IPS-15b (cell line): ENCODE measurements at regions not wholly inside any gene's neighbourhood (a gene's known extent, or its start where the extent isn't known, plus 50 kb on each side); places are given as distances from the start of the nearest gene placed in this dataset.
"Not testable (repeated sequence)": the region's sequence is repeated elsewhere in the genome, so short reads cannot be mapped to it uniquely, and the experiment has no call there.

Experiments
- H3K27me3 ChIP-seq: one replicate; pipeline ENCODE4 v1.6.1; 2013; ENCODE audit warnings: low read length; ENCODE audit not compliant: control insufficient read depth, insufficient read depth
- H3K36me3 ChIP-seq: one replicate; pipeline ENCODE4 v1.6.1; 2013; ENCODE audit warnings: low read length; ENCODE audit not compliant: control insufficient read depth, insufficient read depth
- H3K4me1 ChIP-seq: one replicate; pipeline ENCODE4 v1.6.1; 2013; ENCODE audit warnings: mild to moderate bottlenecking, low read length; ENCODE audit not compliant: control insufficient read depth, insufficient read depth
- H3K4me3 ChIP-seq: one replicate; pipeline ENCODE4 v1.5.1; 2013; ENCODE audit warnings: low read depth, low read length
- H3K9ac ChIP-seq: one replicate; pipeline ENCODE4 v1.6.1; 2013; ENCODE audit warnings: low read depth, mild to moderate bottlenecking, low read length
- H3K9me3 ChIP-seq: one replicate; pipeline ENCODE4 v1.6.1; 2013; ENCODE audit warnings: mild to moderate bottlenecking, low read length; ENCODE audit not compliant: control insufficient read depth, insufficient read depth

- no peak overlapping the region for H3K9ac ChIP-seq
- no peaks in the 10 kb centered on the region for H3K36me3 ChIP-seq
- H3K4me3 ChIP-seq: no peak overlapping the region
- H3K4me1 ChIP-seq: no peaks in the 10 kb centered on the region
- peaks cover 4% of the 10 kb centered on the region for H3K27me3 ChIP-seq
- H3K9me3 ChIP-seq: no peaks in the 10 kb centered on the region
Observed at GRCh38 chr7:91379991-91380390, 115.8 kb downstream of the FZD1 start.

- H3K4me3 ChIP-seq: no peak overlapping the region
- no peaks in the 10 kb centered on the region for H3K36me3 ChIP-seq
- no peak overlapping the region for H3K9ac ChIP-seq
- H3K9me3 ChIP-seq: no peaks in the 10 kb centered on the region
- H3K27me3 ChIP-seq: peaks cover 4% of the 10 kb centered on the region
- H3K4me1 ChIP-seq: no peaks in the 10 kb centered on the region
Observed at GRCh38 chr7:91383053-91383904, 119.0 kb downstream of the FZD1 start.

GRCh38 chr7:91383905-91384274 lies 119.7 kb downstream of the FZD1 start:
- H3K4me3 ChIP-seq: no peak overlapping the region
- no peaks in the 10 kb centered on the region for H3K9me3 ChIP-seq
- H3K4me1 ChIP-seq: no peaks in the 10 kb centered on the region
- no peak overlapping the region for H3K9ac ChIP-seq
- peaks cover 4% of the 10 kb centered on the region for H3K27me3 ChIP-seq
- no peaks in the 10 kb centered on the region for H3K36me3 ChIP-seq

- not testable (repeated sequence) for H3K4me1 ChIP-seq, H3K36me3 ChIP-seq, H3K9ac ChIP-seq, H3K9me3 ChIP-seq
- Histone ChIP-seq H3K27me3 (peaks cover 37% of the 10 kb centered on the region), H3K4me3 (peak overlapping the region; percentile 32)
Observed at GRCh38 chr7:91394757-91395156, 130.5 kb downstream of the FZD1 start.

GRCh38 chr7:91395313-91395712 lies 131.1 kb downstream of the FZD1 start:
- not testable (repeated sequence) for H3K9me3 ChIP-seq, H3K9ac ChIP-seq, H3K36me3 ChIP-seq, H3K4me1 ChIP-seq
- H3K4me3 ChIP-seq: peak overlapping the region; percentile 32
- peaks cover 42% of the 10 kb centered on the region for H3K27me3 ChIP-seq

- Histone ChIP-seq H3K4me3 (no peak overlapping the region), H3K4me1 (no peaks in the 10 kb centered on the region), H3K36me3 (no peaks in the 10 kb centered on the region), H3K9me3 (no peaks in the 10 kb centered on the region), H3K27me3 (peaks cover 42% of the 10 kb centered on the region), H3K9ac (no peak overlapping the region)
Observed at GRCh38 chr7:91397096-91397495, 132.9 kb downstream of the FZD1 start.

GRCh38 chr7:91397612-91398011 lies 133.4 kb downstream of the FZD1 start:
- H3K9ac ChIP-seq: no peak overlapping the region
- no peak overlapping the region for H3K4me3 ChIP-seq
- peaks cover 44% of the 10 kb centered on the region for H3K27me3 ChIP-seq
- H3K36me3 ChIP-seq: no peaks in the 10 kb centered on the region
- H3K4me1 ChIP-seq: no peaks in the 10 kb centered on the region
- H3K9me3 ChIP-seq: no peaks in the 10 kb centered on the region

GRCh38 chr7:91398341-91398740 lies 134.1 kb downstream of the FZD1 start:
- Histone ChIP-seq H3K27me3 (peaks cover 45% of the 10 kb centered on the region), H3K36me3 (no peaks in the 10 kb centered on the region), H3K9me3 (no peaks in the 10 kb centered on the region), H3K4me1 (no peaks in the 10 kb centered on the region), H3K4me3 (no peak overlapping the region), H3K9ac (no peak overlapping the region)

- Histone ChIP-seq H3K36me3 (no peaks in the 10 kb centered on the region), H3K4me1 (peaks cover 3% of the 10 kb centered on the region), H3K9me3 (no peaks in the 10 kb centered on the region), H3K4me3 (no peak overlapping the region), H3K9ac (no peak overlapping the region), H3K27me3 (peaks cover 7% of the 10 kb centered on the region)
Observed at GRCh38 chr7:91405092-91405788, 141.0 kb downstream of the FZD1 start.

- not testable (repeated sequence) for H3K9me3 ChIP-seq, H3K4me1 ChIP-seq, H3K9ac ChIP-seq, H3K27me3 ChIP-seq, H3K36me3 ChIP-seq, H3K4me3 ChIP-seq
Observed at GRCh38 chr7:91405873-91406272, 141.6 kb downstream of the FZD1 start.

GRCh38 chr7:91407942-91408341 lies 143.7 kb downstream of the FZD1 start:
- no peaks in the 10 kb centered on the region for H3K9me3 ChIP-seq
- no peak overlapping the region for H3K4me3 ChIP-seq
- H3K36me3 ChIP-seq: no peaks in the 10 kb centered on the region
- H3K27me3 ChIP-seq: peaks cover 7% of the 10 kb centered on the region
- no peak overlapping the region for H3K9ac ChIP-seq
- H3K4me1 ChIP-seq: peaks cover 9% of the 10 kb centered on the region
